ENCODE measurements at regions not wholly inside any gene's neighbourhood (a gene's known extent, or its start where the extent isn't known, plus 50 kb on each side); places are given as distances from the start of the nearest gene placed in this dataset.

- TF ChIP-seq CTCF (IDR thresholded peaks at IDR 0.05) (no peak), POLR2AphosphoS5 (IDR thresholded peaks at IDR 0.05) (no peak), EP300 (IDR thresholded peaks at IDR 0.05) (no peak)
Measured at GRCh38 chr13:78100486-78100885, 181.9 kb upstream of the EDNRB start.
